GM12874 (cell line): ENCODE measurements at regions not wholly inside any gene's neighbourhood (a gene's known extent, or its start where the extent isn't known, plus 50 kb on each side); places are given as distances from the start of the nearest gene placed in this dataset.

Source experiments
- CTCF ChIP-seq: IDR thresholded peaks from 2 replicates; pipeline ENCODE4 v1.5.1; 2011; ENCODE audit warnings: low read depth, mild to moderate bottlenecking, control low read depth, low read length, moderate library complexity; ENCODE audit not compliant: insufficient read depth

DNA sequence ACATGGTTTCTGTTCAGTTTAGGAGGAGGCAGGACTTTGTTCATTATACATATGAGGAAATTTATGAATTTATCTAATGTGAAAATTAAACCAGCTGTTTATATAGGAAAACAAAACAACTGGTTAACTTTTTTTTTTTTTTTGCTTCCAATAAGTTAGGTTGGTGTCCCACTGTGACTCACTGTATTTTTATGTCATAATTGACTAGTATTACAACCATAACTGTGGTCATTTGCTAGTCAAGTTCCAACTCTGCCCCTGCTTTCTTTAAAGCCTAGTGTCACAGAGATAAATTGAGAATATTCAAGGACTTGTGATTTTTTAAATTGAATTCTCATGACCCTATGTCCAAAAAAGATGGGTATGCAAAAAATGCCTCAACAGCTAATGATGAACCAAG is 227.7 kb downstream of the BCAT1 start:
- no peak for TF ChIP-seq CTCF

DNA sequence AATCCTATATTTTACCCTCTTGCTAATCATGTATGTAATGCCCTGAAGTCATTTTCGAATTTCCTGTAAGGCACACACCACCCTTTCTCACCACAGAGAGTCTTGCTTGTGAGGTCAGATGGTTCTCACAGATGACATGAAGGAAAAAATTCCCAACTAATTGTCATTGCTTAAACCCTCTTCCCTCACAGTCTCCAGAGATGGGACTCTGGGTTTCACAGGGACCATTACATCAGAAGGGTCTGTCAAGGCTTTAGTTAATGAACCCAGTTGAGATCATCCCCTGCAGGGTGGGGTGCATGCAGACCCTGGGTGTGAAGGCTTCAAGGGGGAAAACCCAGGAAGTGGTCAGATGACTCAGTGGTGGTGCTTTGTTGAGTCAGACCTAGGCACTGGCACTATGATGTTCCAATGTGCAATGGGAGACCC is 229.6 kb downstream of the BCAT1 start:
- TF ChIP-seq CTCF, result no peak

GRCh38 chr12:24718617-24719016 is 230.3 kb downstream of the BCAT1 start:
- TF ChIP-seq CTCF, result no peak

GRCh38 chr12:24714237-24714636 is 234.7 kb downstream of the BCAT1 start:
- no peak for TF ChIP-seq CTCF

- no peak for TF ChIP-seq CTCF
Measured at GRCh38 chr12:24711056-24712008, 237.6 kb downstream of the BCAT1 start.

- TF ChIP-seq CTCF, result no peak
Measured at GRCh38 chr12:24709216-24709615, 239.7 kb downstream of the BCAT1 start.

- no peak for TF ChIP-seq CTCF
Measured at GRCh38 chr12:24708718-24709117, 240.2 kb downstream of the BCAT1 start.
